H54 (cell line): ENCODE measurements at regions not wholly inside any gene's neighbourhood (a gene's known extent, or its start where the extent isn't known, plus 50 kb on each side); places are given as distances from the start of the nearest gene placed in this dataset.
A peak's percentile ranks its signal among the peaks of the same experiment; 100 is the strongest.

Experiments used
- DNase-seq: peaks from one replicate; pipeline ENCODE4 v3.0.0; 2011; ENCODE audit warnings: low spot score, mixed read lengths; ENCODE audit not compliant: insufficient read length
- FAIRE-seq: peaks from 3 replicates; lab custom pipeline; 2011; peaks lifted over from hg19 to GRCh38; lab: Jason Lieb, UNC
- POLR2A ChIP-seq: IDR thresholded peaks from 2 replicates; pipeline ENCODE4 v1.6.1; 2011; ENCODE audit warnings: low read depth, mild to moderate bottlenecking, low read length

GRCh38 chr19:29111576-29111975 is 101.4 kb downstream of the UQCRFS1 start:
- FAIRE-seq (no peak), DNase-seq (no peak)
- no peak for TF ChIP-seq POLR2A

DNA sequence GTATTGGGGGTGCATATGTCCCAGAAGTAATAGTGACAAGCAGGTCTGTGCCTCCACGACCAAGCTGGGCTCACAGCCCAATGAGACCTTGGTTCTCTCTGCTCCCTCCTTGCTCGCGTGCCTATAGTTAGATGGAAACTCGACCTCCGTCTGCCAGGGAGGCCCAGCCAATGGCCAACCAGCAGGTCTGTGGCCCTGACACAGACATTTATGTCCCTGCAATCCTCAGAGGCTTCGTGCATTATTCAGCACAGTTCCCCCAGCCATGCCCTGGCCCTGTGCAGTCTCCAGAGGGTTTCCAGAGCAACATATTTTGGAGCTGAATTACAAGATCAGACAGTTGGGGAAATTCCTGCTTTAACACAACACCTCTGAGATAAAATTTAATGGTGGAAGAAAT is 105.1 kb downstream of the UQCRFS1 start:
- no peak for FAIRE-seq
- no peak for TF ChIP-seq POLR2A
- DNase-seq: no peak

DNA sequence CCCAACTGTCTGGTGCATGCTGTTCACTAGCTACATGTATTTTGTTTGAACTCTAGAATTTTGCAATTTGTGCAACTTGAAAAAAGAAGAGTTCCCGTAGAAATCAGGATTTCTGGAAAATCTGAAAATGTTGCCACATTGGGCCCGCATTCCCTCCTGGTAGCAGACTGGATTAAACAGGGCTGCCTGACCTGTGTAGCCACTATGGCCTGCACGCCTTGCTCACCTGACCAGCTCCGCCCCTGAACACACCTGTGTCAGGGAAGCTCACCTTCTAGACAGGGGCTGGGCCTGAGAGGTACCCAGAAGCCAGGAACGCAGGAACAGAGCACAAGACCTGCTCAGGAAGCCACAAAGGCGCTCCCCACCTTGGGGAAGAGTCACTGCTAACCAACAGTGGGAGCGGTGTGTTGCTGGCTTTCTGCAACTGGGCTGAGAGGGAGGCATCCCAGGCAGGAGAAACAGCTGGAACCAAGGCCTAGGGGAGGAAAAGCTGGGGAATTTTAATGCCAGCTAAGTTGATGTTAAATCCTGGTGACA is 106.5 kb downstream of the UQCRFS1 start:
- no peak for FAIRE-seq
- TF ChIP-seq POLR2A: no peak

DNA sequence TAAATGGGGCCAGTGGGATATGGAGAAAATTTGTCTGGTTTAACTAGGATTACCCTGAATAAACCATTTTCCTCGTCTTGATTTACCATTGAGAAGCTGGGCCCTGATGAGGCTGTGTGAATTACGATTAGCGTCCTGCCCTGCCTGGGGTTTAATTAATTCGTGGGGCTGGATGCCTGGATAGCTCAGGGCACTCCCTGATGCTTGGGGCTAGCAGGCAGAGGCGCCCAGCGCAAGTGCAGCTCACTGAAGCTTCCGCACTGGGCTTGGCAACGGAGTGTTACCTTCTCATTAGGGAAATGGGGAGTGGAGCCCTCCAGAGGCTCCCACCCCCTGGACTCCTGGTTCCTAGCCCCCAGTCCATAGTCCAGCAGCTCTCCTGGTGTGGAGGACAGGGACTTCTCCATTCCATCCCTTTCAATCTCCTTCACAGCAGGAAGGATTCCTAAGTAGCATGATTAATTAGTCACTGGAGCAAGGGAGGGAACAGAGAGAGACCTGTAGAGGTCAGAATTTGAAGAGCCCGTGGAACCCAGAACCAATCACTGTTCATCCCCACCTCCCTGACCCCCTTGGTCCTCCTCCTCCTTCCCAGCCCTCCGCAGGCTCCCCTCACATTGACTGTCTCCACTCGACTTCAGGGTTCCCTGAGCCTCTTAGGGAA is 107.2 kb downstream of the UQCRFS1 start:
- DNase-seq (no peak), FAIRE-seq (no peak)
- TF ChIP-seq POLR2A: no peak

More for the DNA sequence above, 106.5 kb downstream of the UQCRFS1 start:
- no peak for DNase-seq

GRCh38 chr19:29104605-29105241 is 108.2 kb downstream of the UQCRFS1 start:
- DNase-seq (no peak), FAIRE-seq (no peak)
- no peak for TF ChIP-seq POLR2A

GRCh38 chr19:29098863-29099481 is 114.0 kb downstream of the UQCRFS1 start:
- FAIRE-seq (peak; percentile 88), DNase-seq (peak; percentile 97)
- TF ChIP-seq POLR2A: no peak

DNA sequence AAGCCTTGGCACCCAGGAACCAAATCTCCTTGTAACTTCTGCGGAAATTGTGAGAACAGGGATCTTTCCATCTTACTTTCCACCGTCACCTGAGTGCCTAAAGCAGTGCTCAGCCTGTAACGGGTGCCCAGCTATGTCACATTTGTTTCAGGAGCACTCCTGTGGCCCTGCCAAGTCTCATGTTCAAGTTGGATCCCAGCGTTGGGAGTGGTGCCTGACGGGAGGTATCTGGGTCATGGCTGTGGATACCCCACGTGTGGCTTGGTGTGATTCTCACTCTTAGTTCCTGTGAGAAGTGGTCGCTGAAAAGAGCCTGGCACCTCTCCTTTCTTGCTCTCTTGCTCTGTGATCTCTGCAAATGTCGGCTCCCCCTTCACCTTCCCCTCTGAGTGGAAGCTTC is 114.9 kb downstream of the UQCRFS1 start:
- DNase-seq: no peak
- no peak for FAIRE-seq
- TF ChIP-seq POLR2A: no peak

- DNase-seq: no peak
- no peak for TF ChIP-seq POLR2A
- FAIRE-seq: no peak
These were observed 116.1 kb downstream of the UQCRFS1 start for GRCh38 chr19:29096896-29097295.

DNA sequence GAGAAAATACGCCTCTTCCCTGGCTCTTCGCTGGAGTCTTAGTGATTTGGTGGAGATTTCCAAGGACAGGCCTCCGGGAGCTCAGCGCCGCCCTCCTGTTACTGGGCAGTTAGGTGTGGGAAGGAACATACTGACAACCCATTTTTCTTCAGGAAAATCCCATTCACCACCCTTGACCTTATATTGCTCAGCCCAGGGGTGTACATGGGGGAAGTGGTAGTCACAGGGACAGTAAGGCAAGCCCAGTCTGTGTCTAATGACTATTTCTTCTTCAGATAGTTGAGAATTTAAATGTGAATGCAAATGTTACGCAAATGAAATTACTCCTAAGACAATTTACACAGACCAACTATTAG is 119.4 kb downstream of the UQCRFS1 start:
- FAIRE-seq (no peak), DNase-seq (no peak)
- no peak for TF ChIP-seq POLR2A

- DNase-seq (no peak), FAIRE-seq (no peak)
- TF ChIP-seq POLR2A: no peak
These were observed 120.0 kb downstream of the UQCRFS1 start for GRCh38 chr19:29092712-29093552.

GRCh38 chr19:29090783-29091526 is 122.0 kb downstream of the UQCRFS1 start:
- TF ChIP-seq POLR2A: no peak
- DNase-seq: no peak
- FAIRE-seq: no peak

DNA sequence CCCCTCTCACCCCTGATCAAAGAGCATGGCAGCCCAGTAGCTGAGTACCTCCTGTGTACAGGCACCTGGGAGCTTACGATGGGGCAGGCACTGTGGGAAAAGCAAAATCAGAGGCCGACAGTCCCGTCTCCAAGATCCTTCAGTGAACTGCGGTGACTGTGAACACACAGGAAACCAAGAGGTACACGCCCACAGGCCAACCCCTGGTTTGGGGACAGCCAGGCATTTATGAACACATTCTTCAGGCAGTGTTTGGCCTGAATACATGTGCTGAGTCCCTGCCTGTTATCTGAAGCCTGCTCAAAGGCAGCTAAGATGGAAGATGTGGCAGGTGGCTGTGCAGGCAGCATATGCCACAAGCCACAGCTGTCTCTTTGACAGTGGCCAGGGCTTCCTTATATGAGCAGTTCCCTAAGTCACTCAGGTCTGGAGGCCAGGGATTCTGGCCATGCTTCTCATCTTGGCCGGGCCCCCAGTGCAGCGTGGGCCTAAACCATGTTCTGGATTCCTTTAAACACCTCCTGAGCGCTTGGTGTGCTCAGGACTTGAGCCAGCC is 123.6 kb downstream of the UQCRFS1 start:
- no peak for TF ChIP-seq POLR2A
- no peak for DNase-seq
- FAIRE-seq: no peak

GRCh38 chr19:29088761-29089160 is 124.2 kb downstream of the UQCRFS1 start:
- DNase-seq: no peak
- no peak for TF ChIP-seq POLR2A
- no peak for FAIRE-seq
